Rectal smooth muscle tissue (tissue), 1 donor: ENCODE measurements at regions not wholly inside any gene's neighbourhood (a gene's known extent, or its start where the extent isn't known, plus 50 kb on each side); places are given as distances from the start of the nearest gene placed in this dataset.

Source experiments
- H3K27ac ChIP-seq: one replicate; pipeline ENCODE4 v1.7.0; 2013; ENCODE audit warnings: low read depth, low read length, inconsistent platforms
- H3K27me3 ChIP-seq: one replicate; pipeline ENCODE4 v1.7.0; 2013; ENCODE audit warnings: low read length; ENCODE audit not compliant: control insufficient read depth, insufficient read depth
- H3K36me3 ChIP-seq: one replicate; pipeline ENCODE4 v1.7.0; 2013; ENCODE audit warnings: low read length; ENCODE audit not compliant: control insufficient read depth, insufficient read depth
- H3K4me1 ChIP-seq: one replicate; pipeline ENCODE4 v1.7.0; 2013; ENCODE audit warnings: low read length; ENCODE audit not compliant: control insufficient read depth, insufficient read depth
- H3K4me3 ChIP-seq: one replicate; pipeline ENCODE4 v1.7.0; 2013; ENCODE audit warnings: low read length
- H3K9ac ChIP-seq: one replicate; pipeline ENCODE4 v1.7.0; 2013; ENCODE audit warnings: low read length

- H3K4me3 ChIP-seq: no peak overlapping the region
- H3K36me3 ChIP-seq: no peaks in the 10 kb centered on the region
- no peaks in the 10 kb centered on the region for H3K4me1 ChIP-seq
- no peak overlapping the region for H3K9ac ChIP-seq
- no peaks in the 10 kb centered on the region for H3K27me3 ChIP-seq
- H3K27ac ChIP-seq: no peak overlapping the region
Measured at GRCh38 chr10:78427497-78428031, 393.9 kb downstream of the RPS24 start.

GRCh38 chr10:78428579-78428978, 394.9 kb downstream of the RPS24 start:
- Histone ChIP-seq H3K4me1 (no peaks in the 10 kb centered on the region), H3K27ac (no peak overlapping the region), H3K4me3 (no peak overlapping the region), H3K36me3 (no peaks in the 10 kb centered on the region), H3K27me3 (no peaks in the 10 kb centered on the region), H3K9ac (no peak overlapping the region)

- no peak overlapping the region for H3K4me3 ChIP-seq
- no peaks in the 10 kb centered on the region for H3K27me3 ChIP-seq
- H3K9ac ChIP-seq: no peak overlapping the region
- no peaks in the 10 kb centered on the region for H3K4me1 ChIP-seq
- no peak overlapping the region for H3K27ac ChIP-seq
- H3K36me3 ChIP-seq: no peaks in the 10 kb centered on the region
Measured at GRCh38 chr10:78429984-78430383, 396.3 kb downstream of the RPS24 start.

GRCh38 chr10:78432583-78432982, 398.9 kb downstream of the RPS24 start:
- peak overlapping the region; percentile 28 for H3K27ac ChIP-seq

GRCh38 chr10:78433076-78433595, 399.5 kb downstream of the RPS24 start:
- no peak overlapping the region for H3K9ac ChIP-seq

More at GRCh38 chr10:78432583-78432982, 398.9 kb downstream of the RPS24 start:
- Histone ChIP-seq H3K4me3 (no peak overlapping the region), H3K9ac (no peak overlapping the region), H3K27me3 (no peaks in the 10 kb centered on the region), H3K36me3 (no peaks in the 10 kb centered on the region), H3K4me1 (peaks cover 16% of the 10 kb centered on the region)

GRCh38 chr10:78433766-78434535, 400.3 kb downstream of the RPS24 start:
- H3K4me1 ChIP-seq: peaks cover 27% of the 10 kb centered on the region
- H3K9ac ChIP-seq: no peak overlapping the region
- H3K4me3 ChIP-seq: no peak overlapping the region

More at GRCh38 chr10:78433076-78433595, 399.5 kb downstream of the RPS24 start:
- Histone ChIP-seq H3K4me3 (no peak overlapping the region), H3K4me1 (peaks cover 22% of the 10 kb centered on the region), H3K27me3 (no peaks in the 10 kb centered on the region), H3K27ac (peak overlapping the region; percentile 28), H3K36me3 (no peaks in the 10 kb centered on the region)

GRCh38 chr10:78434886-78435285, 401.2 kb downstream of the RPS24 start:
- peaks cover 33% of the 10 kb centered on the region for H3K4me1 ChIP-seq
- H3K27me3 ChIP-seq: no peaks in the 10 kb centered on the region
- no peaks in the 10 kb centered on the region for H3K36me3 ChIP-seq
- H3K27ac ChIP-seq: no peak overlapping the region
- H3K4me3 ChIP-seq: no peak overlapping the region
- no peak overlapping the region for H3K9ac ChIP-seq

More at GRCh38 chr10:78433766-78434535, 400.3 kb downstream of the RPS24 start:
- H3K36me3 ChIP-seq: no peaks in the 10 kb centered on the region
- no peaks in the 10 kb centered on the region for H3K27me3 ChIP-seq
- H3K27ac ChIP-seq: peak overlapping the region; percentile 28

GRCh38 chr10:78435484-78436221, 402.0 kb downstream of the RPS24 start:
- H3K36me3 ChIP-seq: no peaks in the 10 kb centered on the region
- no peak overlapping the region for H3K27ac ChIP-seq
- no peaks in the 10 kb centered on the region for H3K27me3 ChIP-seq
- no peak overlapping the region for H3K9ac ChIP-seq
- peaks cover 33% of the 10 kb centered on the region for H3K4me1 ChIP-seq
- H3K4me3 ChIP-seq: no peak overlapping the region

- no peak overlapping the region for H3K4me3 ChIP-seq
- peaks cover 33% of the 10 kb centered on the region for H3K4me1 ChIP-seq
- H3K9ac ChIP-seq: no peak overlapping the region
- peak overlapping the region; percentile 68 for H3K27ac ChIP-seq
- H3K27me3 ChIP-seq: no peaks in the 10 kb centered on the region
- no peaks in the 10 kb centered on the region for H3K36me3 ChIP-seq
Measured at GRCh38 chr10:78436222-78436573, 402.5 kb downstream of the RPS24 start.

GRCh38 chr10:78436706-78437406, 403.2 kb downstream of the RPS24 start:
- peak overlapping the region; percentile 68 for H3K27ac ChIP-seq
- H3K36me3 ChIP-seq: no peaks in the 10 kb centered on the region
- peaks cover 33% of the 10 kb centered on the region for H3K4me1 ChIP-seq
- H3K4me3 ChIP-seq: no peak overlapping the region
- no peak overlapping the region for H3K9ac ChIP-seq
- H3K27me3 ChIP-seq: no peaks in the 10 kb centered on the region

GRCh38 chr10:78437407-78437768, 403.7 kb downstream of the RPS24 start:
- peak overlapping the region; percentile 68 for H3K27ac ChIP-seq
- peaks cover 33% of the 10 kb centered on the region for H3K4me1 ChIP-seq
- no peak overlapping the region for H3K4me3 ChIP-seq
- H3K9ac ChIP-seq: no peak overlapping the region
- no peaks in the 10 kb centered on the region for H3K27me3 ChIP-seq
- no peaks in the 10 kb centered on the region for H3K36me3 ChIP-seq
